ENCODE measurements at regions not wholly inside any gene's neighbourhood (a gene's known extent, or its start where the extent isn't known, plus 50 kb on each side); places are given as distances from the start of the nearest gene placed in this dataset.
"Not testable (repeated sequence)": the region's sequence is repeated elsewhere in the genome, so short reads cannot be mapped to it uniquely, and the experiment has no call there.

GRCh38 chr20:5482791-5483190 is 128.0 kb downstream of the GPCPD1 start:
- DNase-seq (ENCODE audit: low read depth), result no peak
- H3K4me3 ChIP-seq (ENCODE audit: low read depth, low read length), result no peak overlapping the region
- no peak for TF ChIP-seq CTCF (IDR thresholded peaks at IDR 0.05; ENCODE audit: insufficient read depth, low read depth, low read length)

GRCh38 chr20:5481872-5482271 is 128.9 kb downstream of the GPCPD1 start:
- DNase-seq (ENCODE audit: low read depth), result no peak
- no peak for TF ChIP-seq CTCF (IDR thresholded peaks at IDR 0.05; ENCODE audit: insufficient read depth, low read depth, low read length)
- no peak overlapping the region for H3K4me3 ChIP-seq (ENCODE audit: low read depth, low read length)

GRCh38 chr20:5480824-5481600 is 129.8 kb downstream of the GPCPD1 start:
- TF ChIP-seq CTCF (IDR thresholded peaks at IDR 0.05; ENCODE audit: insufficient read depth, low read depth, low read length), result no peak
- no peak overlapping the region for H3K4me3 ChIP-seq (ENCODE audit: low read depth, low read length)
- DNase-seq (ENCODE audit: low read depth), result no peak

GRCh38 chr20:5474646-5475550 is 135.9 kb downstream of the GPCPD1 start:
- no peak for DNase-seq (ENCODE audit: low read depth)
- H3K4me3 ChIP-seq (ENCODE audit: low read depth, low read length), result no peak overlapping the region
- no peak for TF ChIP-seq CTCF (IDR thresholded peaks at IDR 0.05; ENCODE audit: insufficient read depth, low read depth, low read length)

GRCh38 chr20:5471866-5472265 is 138.9 kb downstream of the GPCPD1 start:
- not testable (repeated sequence) for DNase-seq (ENCODE audit: low read depth); H3K4me3 ChIP-seq (ENCODE audit: low read depth, low read length)

- no peak for DNase-seq (ENCODE audit: low read depth)
- peak overlapping the region; percentile 15 for H3K4me3 ChIP-seq (ENCODE audit: low read depth, low read length)
- TF ChIP-seq CTCF (IDR thresholded peaks at IDR 0.05; ENCODE audit: insufficient read depth, low read depth, low read length), result no peak
Measured at GRCh38 chr20:5471368-5471767, 139.4 kb downstream of the GPCPD1 start.

- H3K4me3 ChIP-seq (ENCODE audit: low read depth, low read length), result no peak overlapping the region
- TF ChIP-seq CTCF (IDR thresholded peaks at IDR 0.05; ENCODE audit: insufficient read depth, low read depth, low read length), result no peak
- no peak for DNase-seq (ENCODE audit: low read depth)
Measured at GRCh38 chr20:5470943-5471342, 139.9 kb downstream of the GPCPD1 start.

Measured in fibroblast of villous mesenchyme (primary cell).